GM21529 (cell line): ENCODE measurements at regions not wholly inside any gene's neighbourhood (a gene's known extent, or its start where the extent isn't known, plus 50 kb on each side); places are given as distances from the start of the nearest gene placed in this dataset.
"Not testable (repeated sequence)": the region's sequence is repeated elsewhere in the genome, so short reads cannot be mapped to it uniquely, and the experiment has no call there.

ENCODE experiments used
- ATAC-seq: cut with Tn5 transposase; IDR thresholded peaks from one replicate; pipeline ENCODE4 v1.9.1; 2021; ENCODE audit not compliant: unreplicated experiment

- ATAC-seq = no peak
Observed at GRCh38 chr2:195538937-195539336, 118.1 kb upstream of the SLC39A10 start.

- ATAC-seq = no peak
Observed at GRCh38 chr2:195537811-195538210, 119.2 kb upstream of the SLC39A10 start.

- ATAC-seq = no peak
Observed at GRCh38 chr2:195536906-195537305, 120.1 kb upstream of the SLC39A10 start.

GRCh38 chr2:195535911-195536522, 121.0 kb upstream of the SLC39A10 start:
- ATAC-seq = peak; percentile 85

GRCh38 chr2:195534971-195535370, 122.1 kb upstream of the SLC39A10 start:
- ATAC-seq = no peak

GRCh38 chr2:195533771-195534642, 123.0 kb upstream of the SLC39A10 start:
- peak; percentile 29 for ATAC-seq

- ATAC-seq = peak; percentile 49
Observed at GRCh38 chr2:195532628-195533271, 124.3 kb upstream of the SLC39A10 start.

GRCh38 chr2:195532255-195532627, 124.8 kb upstream of the SLC39A10 start:
- ATAC-seq = no peak

- ATAC-seq = no peak
Observed at GRCh38 chr2:195531754-195532153, 125.3 kb upstream of the SLC39A10 start.

GRCh38 chr2:195523242-195523641, 133.8 kb upstream of the SLC39A10 start:
- not testable (repeated sequence) for ATAC-seq

- ATAC-seq = no peak
Observed at GRCh38 chr2:195521589-195521988, 135.4 kb upstream of the SLC39A10 start.

GRCh38 chr2:195520671-195521155, 136.3 kb upstream of the SLC39A10 start:
- no peak for ATAC-seq

GRCh38 chr2:195515551-195515950, 141.5 kb upstream of the SLC39A10 start:
- no peak for ATAC-seq

- no peak for ATAC-seq
Observed at GRCh38 chr2:195514365-195514764, 142.7 kb upstream of the SLC39A10 start.

- no peak for ATAC-seq
Observed at GRCh38 chr2:195513119-195513518, 143.9 kb upstream of the SLC39A10 start.

- no peak for ATAC-seq
Observed at GRCh38 chr2:195509551-195509950, 147.5 kb upstream of the SLC39A10 start.

- no peak for ATAC-seq
Observed at GRCh38 chr2:195508139-195508455, 148.9 kb upstream of the SLC39A10 start.

GRCh38 chr2:195507447-195508138, 149.4 kb upstream of the SLC39A10 start:
- no peak for ATAC-seq

GRCh38 chr2:195505701-195506100, 151.3 kb upstream of the SLC39A10 start:
- ATAC-seq = peak; percentile 96

GRCh38 chr2:195503208-195503607, 153.8 kb upstream of the SLC39A10 start:
- no peak for ATAC-seq

- no peak for ATAC-seq
Observed at GRCh38 chr2:195501746-195502145, 155.3 kb upstream of the SLC39A10 start.
